ENCODE measurements at regions not wholly inside any gene's neighbourhood (a gene's known extent, or its start where the extent isn't known, plus 50 kb on each side); places are given as distances from the start of the nearest gene placed in this dataset.

DNA sequence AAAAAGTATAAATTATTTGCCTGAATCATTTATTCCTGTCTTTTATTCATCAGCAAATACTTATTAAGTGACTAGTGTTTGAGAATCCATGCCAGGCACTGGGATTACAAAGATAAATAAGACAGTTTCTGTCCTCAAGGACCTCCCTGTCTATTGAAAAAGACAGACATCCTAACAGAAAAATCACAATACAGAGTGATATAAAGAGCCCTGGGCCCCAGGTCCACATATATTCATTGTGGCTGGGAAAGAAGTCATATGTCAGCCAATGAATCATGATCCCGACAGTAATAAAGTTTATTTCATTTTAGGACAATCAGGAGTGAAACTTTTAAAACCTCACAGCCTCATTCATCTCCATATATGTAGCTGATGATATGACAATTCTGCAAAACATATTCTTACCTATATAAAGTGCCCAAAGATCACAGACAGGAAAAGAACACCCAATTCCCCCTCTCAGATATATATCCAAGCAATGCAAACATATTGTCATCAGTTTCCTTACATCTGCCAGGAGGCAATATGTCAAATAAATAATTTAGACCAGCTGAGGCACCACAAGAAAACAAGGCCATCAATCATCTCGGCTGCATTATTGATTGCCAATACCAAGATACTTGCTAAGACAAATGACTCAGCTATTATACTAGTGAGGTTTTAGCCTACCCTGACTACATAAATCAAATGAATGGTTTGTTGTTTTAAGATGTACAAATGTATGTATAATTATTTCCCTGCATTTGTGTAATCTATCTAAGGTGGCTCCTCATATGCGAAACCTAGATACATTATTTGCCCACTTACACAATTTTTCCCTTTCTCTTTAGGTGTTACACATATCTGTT lies 590.9 kb upstream of the API5 start:
- Histone ChIP-seq H3K27ac (no peak overlapping the region), H3K4me3 (no peak overlapping the region), H3K4me1 (replicated peaks in 1 of 2) (peaks cover 0 to 18% of the 10 kb centered on the region in 2 donors)
- ATAC-seq (replicated peaks in 6 of 8), result peak in 5 of 8 experiments; percentile 14 to 90 (median 76)
- 0 to 75% (median 40%) methylated on average over 1 to 3 of the region's 3 CpGs; no CpG with 5 or more reads in 1 of the 10 experiments for WGBS, 10 experiments
- in situ Hi-C loops (cut with MboI; ENCODE audit: low pct_unique_long_range_greater_than_20kb in 2 of 9, low sequenced_read_pairs in 9 of 9, unreplicated experiment in 9 of 9), result no loop called here

DNA sequence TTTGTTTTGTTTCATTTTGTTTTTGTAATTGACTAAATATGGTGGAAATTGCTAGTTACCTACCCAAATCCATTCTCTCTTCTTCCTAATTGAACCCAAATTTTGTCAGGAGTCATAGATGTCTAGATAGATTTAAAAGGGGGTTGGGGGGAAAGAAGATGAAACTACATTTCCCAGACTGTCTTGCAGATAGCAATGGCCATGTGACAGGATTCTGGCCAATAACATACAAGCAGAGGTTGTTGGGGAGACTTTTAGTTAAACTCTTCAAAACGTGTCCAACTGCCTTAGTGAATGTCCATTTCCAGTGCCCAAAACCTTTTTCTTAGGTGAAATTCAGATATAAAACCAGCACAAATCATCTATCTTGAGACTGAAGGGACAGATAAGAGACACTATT lies 583.9 kb upstream of the API5 start:
- Histone ChIP-seq H3K4me1 (replicated peaks in 1 of 2) (no peaks in the 10 kb centered on the region), H3K4me3 (no peak overlapping the region), H3K27ac (no peak overlapping the region)
- ATAC-seq (replicated peaks in 6 of 8), result no peak
- 0 to 100% (median 20%) methylated on average over 1 of the region's 1 CpG; no CpG with 5 or more reads in 3 of the 10 experiments for WGBS, 10 experiments
- in situ Hi-C loops (cut with MboI; ENCODE audit: low pct_unique_long_range_greater_than_20kb in 2 of 9, low sequenced_read_pairs in 9 of 9, unreplicated experiment in 9 of 9), result no loop called here

GRCh38 chr11:42762348-42762747 lies 549.4 kb upstream of the API5 start:
- 14 to 86% (median 50%) methylated on average over 1 of the region's 1 CpG; no CpG with 5 or more reads in 6 of the 10 experiments for WGBS, 10 experiments
- in situ Hi-C loops (cut with MboI; ENCODE audit: low pct_unique_long_range_greater_than_20kb in 2 of 9, low sequenced_read_pairs in 9 of 9, unreplicated experiment in 9 of 9), result loop anchor here in 2 of 9 experiments (10.0 to 25.0 kb wide), 2 partner anchors 522 to 525 kb away; no protein-coding TSS in a partner anchor
- no peak for ATAC-seq (replicated peaks in 6 of 8)

GRCh38 chr11:42764936-42765335 lies 546.9 kb upstream of the API5 start:
- WGBS, 10 experiments, result 4 to 100% (median 93%) methylated on average over 1 to 2 of the region's 2 CpGs; no CpG with 5 or more reads in 3 of the 10 experiments
- Histone ChIP-seq H3K4me1 (replicated peaks in 1 of 2) (peaks cover 4 to 5% of the 10 kb centered on the region in 2 donors), H3K4me3 (no peak overlapping the region), H3K27ac (no peak overlapping the region)
- in situ Hi-C loops (cut with MboI; ENCODE audit: low pct_unique_long_range_greater_than_20kb in 2 of 9, low sequenced_read_pairs in 9 of 9, unreplicated experiment in 9 of 9), result loop anchor here in 2 of 9 experiments (10.0 to 25.0 kb wide), 2 partner anchors 520 to 522 kb away; no protein-coding TSS in a partner anchor
- ATAC-seq (replicated peaks in 6 of 8), result no peak

More at GRCh38 chr11:42762348-42762747, 549.4 kb upstream of the API5 start:
- H3K27ac ChIP-seq, result no peak overlapping the region
- no peak overlapping the region for H3K4me3 ChIP-seq
- H3K4me1 ChIP-seq (replicated peaks in 1 of 2), result peaks cover 4 to 5% of the 10 kb centered on the region in 2 donors

GRCh38 chr11:42768576-42768975 lies 543.2 kb upstream of the API5 start:
- WGBS, 10 experiments, result 0 to 92% (median 18%) methylated on average over 2 of the region's 2 CpGs; no CpG with 5 or more reads in 3 of the 10 experiments
- no peak overlapping the region for H3K4me3 ChIP-seq
- peaks cover 0 to 7% of the 10 kb centered on the region in 2 donors for H3K4me1 ChIP-seq (replicated peaks in 1 of 2)
- no peak overlapping the region for H3K27ac ChIP-seq
- no peak for ATAC-seq (replicated peaks in 6 of 8)
- in situ Hi-C loops (cut with MboI; ENCODE audit: low pct_unique_long_range_greater_than_20kb in 2 of 9, low sequenced_read_pairs in 9 of 9, unreplicated experiment in 9 of 9), result loop anchor here in 2 of 9 experiments (10.0 to 25.0 kb wide), 2 partner anchors 516 to 519 kb away; no protein-coding TSS in a partner anchor

- H3K4me1 ChIP-seq (replicated peaks in 1 of 2), result peaks cover 11 to 25% of the 10 kb centered on the region in 2 donors
- no peak overlapping the region for H3K4me3 ChIP-seq
- 20% methylated on average over 1 of the region's 1 CpG; no CpG with 5 or more reads in 9 of the 10 experiments for WGBS, 10 experiments
- peak in 3 of 8 experiments; percentile 75 to 82 (median 80) for ATAC-seq (replicated peaks in 6 of 8)
- no peak overlapping the region for H3K27ac ChIP-seq
- in situ Hi-C loops (cut with MboI; ENCODE audit: low pct_unique_long_range_greater_than_20kb in 2 of 9, low sequenced_read_pairs in 9 of 9, unreplicated experiment in 9 of 9), result loop anchor here in 2 of 9 experiments (10.0 to 25.0 kb wide), 2 partner anchors 514 to 517 kb away; no protein-coding TSS in a partner anchor
Observed at GRCh38 chr11:42770444-42771065, 541.2 kb upstream of the API5 start.

DNA sequence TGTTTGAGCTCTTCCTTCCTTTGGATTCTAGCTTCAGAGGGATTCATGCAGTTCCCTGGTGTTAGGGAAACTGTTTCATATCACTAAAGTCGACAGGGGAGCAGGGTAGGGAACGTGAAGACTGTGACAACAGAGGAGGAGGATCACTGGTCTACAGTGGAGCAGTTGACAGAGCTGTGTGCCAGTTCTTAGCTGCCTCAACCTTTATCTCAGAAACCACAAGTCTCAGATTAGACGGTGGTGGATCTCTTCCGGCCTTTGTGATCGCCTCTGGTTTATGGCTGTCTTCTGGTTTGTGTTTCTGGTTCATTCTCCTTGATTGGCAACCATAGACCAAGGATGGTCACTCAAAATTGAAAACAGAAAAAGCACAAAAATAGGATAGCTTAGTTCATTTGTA lies 538.9 kb upstream of the API5 start:
- Histone ChIP-seq H3K4me1 (replicated peaks in 1 of 2) (peaks cover 11 to 25% of the 10 kb centered on the region in 2 donors), H3K27ac (no peak overlapping the region), H3K4me3 (no peak overlapping the region)
- in situ Hi-C loops (cut with MboI; ENCODE audit: low pct_unique_long_range_greater_than_20kb in 2 of 9, low sequenced_read_pairs in 9 of 9, unreplicated experiment in 9 of 9), result loop anchor here in 2 of 9 experiments (10.0 to 25.0 kb wide), 2 partner anchors 512 to 514 kb away; no protein-coding TSS in a partner anchor
- no peak for ATAC-seq (replicated peaks in 6 of 8)
- 0 to 94% (median 80%) methylated on average over 1 to 5 of the region's 5 CpGs; no CpG with 5 or more reads in 3 of the 10 experiments for WGBS, 10 experiments

DNA sequence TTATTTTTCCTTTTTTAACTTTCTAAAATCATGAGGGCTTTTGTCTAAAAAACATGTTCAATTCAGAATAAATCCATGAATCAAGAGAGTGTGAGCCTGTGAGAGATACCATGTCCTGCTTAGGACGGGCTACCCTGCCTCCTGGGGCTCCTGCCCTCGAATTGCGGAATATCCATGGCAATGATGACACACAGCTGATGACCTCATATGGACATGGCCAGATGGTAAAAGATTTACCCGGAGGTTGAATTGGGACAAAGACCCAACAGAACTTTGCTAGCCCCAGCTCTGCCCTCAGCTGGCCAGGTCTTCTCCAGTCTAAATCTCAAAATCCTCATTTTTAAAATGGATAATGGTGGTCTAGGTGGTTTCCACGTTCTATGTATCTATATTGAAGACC lies 538.1 kb upstream of the API5 start:
- 0 to 100% (median 74%) methylated on average over 1 to 5 of the region's 5 CpGs for WGBS, 10 experiments
- Histone ChIP-seq H3K4me1 (replicated peaks in 1 of 2) (peaks cover 11 to 25% of the 10 kb centered on the region in 2 donors), H3K4me3 (no peak overlapping the region), H3K27ac (peak overlapping the region in 1 of 2 donors; percentile 10)
- peak in 3 of 8 experiments; percentile 39 to 60 (median 40) for ATAC-seq (replicated peaks in 6 of 8)
- in situ Hi-C loops (cut with MboI; ENCODE audit: low pct_unique_long_range_greater_than_20kb in 2 of 9, low sequenced_read_pairs in 9 of 9, unreplicated experiment in 9 of 9), result loop anchor here in 2 of 9 experiments (10.0 to 25.0 kb wide), 2 partner anchors 511 to 514 kb away; no protein-coding TSS in a partner anchor

- H3K27ac ChIP-seq, result peak overlapping the region in 1 of 2 donors; percentile 34
Observed at GRCh38 chr11:42774567-42774966, 537.2 kb upstream of the API5 start.

DNA sequence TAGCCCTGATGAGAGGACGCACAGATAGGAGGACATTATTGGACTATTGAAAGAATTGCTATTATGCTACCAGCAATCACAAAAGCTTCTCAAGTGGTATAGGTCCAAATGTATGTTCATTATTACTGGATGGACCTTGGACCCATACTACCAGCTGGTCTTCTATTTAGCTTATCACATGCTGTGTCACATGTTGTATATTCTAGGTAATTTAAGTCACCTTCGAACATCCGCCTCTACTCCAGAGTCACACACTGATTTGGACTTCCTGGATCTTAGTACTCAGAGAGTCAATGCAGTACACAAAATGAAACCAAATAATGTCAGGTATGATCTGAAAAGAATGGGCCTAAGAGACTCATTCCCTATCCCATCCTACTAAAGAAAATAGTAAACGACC lies 534.0 kb upstream of the API5 start:
- no peak for ATAC-seq (replicated peaks in 6 of 8)
- Histone ChIP-seq H3K4me1 (replicated peaks in 1 of 2) (peaks cover 11 to 34% of the 10 kb centered on the region in 2 donors), H3K4me3 (no peak overlapping the region), H3K27ac (no peak overlapping the region)
- 13 to 100% (median 82%) methylated on average over 1 to 4 of the region's 4 CpGs for WGBS, 10 experiments
- in situ Hi-C loops (cut with MboI; ENCODE audit: low pct_unique_long_range_greater_than_20kb in 2 of 9, low sequenced_read_pairs in 9 of 9, unreplicated experiment in 9 of 9), result loop anchor here in 1 of 9 experiments (10.0 kb wide), 1 partner anchor 507 kb away; no protein-coding TSS in a partner anchor

More at GRCh38 chr11:42774567-42774966, 537.2 kb upstream of the API5 start:
- in situ Hi-C loops (cut with MboI; ENCODE audit: low pct_unique_long_range_greater_than_20kb in 2 of 9, low sequenced_read_pairs in 9 of 9, unreplicated experiment in 9 of 9), result loop anchor here in 2 of 9 experiments (10.0 to 25.0 kb wide), 2 partner anchors 510 to 513 kb away; no protein-coding TSS in a partner anchor
- ATAC-seq (replicated peaks in 6 of 8), result peak in 5 of 8 experiments; percentile 36 to 90 (median 78)
- WGBS, 10 experiments, result 0 to 55% (median 24%) methylated on average over 1 of the region's 1 CpG; no CpG with 5 or more reads in 4 of the 10 experiments
- Histone ChIP-seq H3K4me3 (no peak overlapping the region), H3K4me1 (replicated peaks in 1 of 2) (peaks cover 11 to 30% of the 10 kb centered on the region in 2 donors)

- 0 to 100% (median 70%) methylated on average over 1 of the region's 1 CpG; no CpG with 5 or more reads in 4 of the 10 experiments for WGBS, 10 experiments
- H3K4me1 ChIP-seq (replicated peaks in 1 of 2), result peaks cover 11 to 31% of the 10 kb centered on the region in 2 donors
- no peak overlapping the region for H3K4me3 ChIP-seq
- in situ Hi-C loops (cut with MboI; ENCODE audit: low pct_unique_long_range_greater_than_20kb in 2 of 9, low sequenced_read_pairs in 9 of 9, unreplicated experiment in 9 of 9), result loop anchor here in 1 of 9 experiments (10.0 kb wide), 1 partner anchor 507 kb away; no protein-coding TSS in a partner anchor
- no peak overlapping the region for H3K27ac ChIP-seq
- ATAC-seq (replicated peaks in 6 of 8), result no peak
Observed at GRCh38 chr11:42778193-42778592, 533.6 kb upstream of the API5 start.

DNA sequence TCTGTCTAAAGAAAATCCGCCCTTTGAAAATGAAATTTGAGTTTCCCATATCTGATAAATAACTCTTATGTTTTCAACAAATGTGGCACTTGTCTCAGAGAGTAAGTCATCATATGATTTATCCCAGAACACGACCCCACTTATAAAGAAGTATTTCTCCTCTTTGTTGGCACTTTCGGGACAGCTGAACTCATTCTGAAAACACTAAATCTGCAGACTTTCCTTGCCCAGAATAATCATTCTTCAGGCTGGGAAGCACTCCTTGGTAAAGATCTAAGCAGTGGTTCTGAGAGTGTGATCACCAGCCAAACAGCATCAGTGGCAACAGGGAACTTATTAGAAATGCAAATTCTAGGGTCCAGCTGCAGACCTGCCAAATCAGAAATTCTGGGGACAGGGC lies 532.2 kb upstream of the API5 start:
- Histone ChIP-seq H3K4me3 (no peak overlapping the region), H3K4me1 (replicated peaks in 1 of 2) (peaks cover 7 to 18% of the 10 kb centered on the region in 2 donors), H3K27ac (no peak overlapping the region)
- 0 to 67% (median 11%) methylated on average over 1 to 3 of the region's 3 CpGs; no CpG with 5 or more reads in 1 of the 10 experiments for WGBS, 10 experiments
- peak in 5 of 8 experiments; percentile 27 to 88 (median 75) for ATAC-seq (replicated peaks in 6 of 8)
- in situ Hi-C loops (cut with MboI; ENCODE audit: low pct_unique_long_range_greater_than_20kb in 2 of 9, low sequenced_read_pairs in 9 of 9, unreplicated experiment in 9 of 9), result loop anchor here in 1 of 9 experiments (10.0 kb wide), 1 partner anchor 505 kb away; no protein-coding TSS in a partner anchor
